HEK293 (cell line): ENCODE measurements at regions not wholly inside any gene's neighbourhood (a gene's known extent, or its start where the extent isn't known, plus 50 kb on each side); places are given as distances from the start of the nearest gene placed in this dataset.

Experiments
- CTCF ChIA-PET: fragments of 350-600 bp; formaldehyde crosslinking; extraction: SDS; loops from one replicate; lab custom pipeline; 2021; ENCODE audit warnings: antibody characterized with exemption; lab: Yijun Ruan, JAX
- POLR2A ChIA-PET: fragments of 300-600 bp; formaldehyde crosslinking; extraction: SDS; loops from one replicate; lab custom pipeline; 2020; ENCODE audit warnings: antibody characterized with exemption, inconsistent platforms; lab: Yijun Ruan, JAX
- H3K27ac ChIP-seq: fragments of 200-500 bp; sonication (Bioruptor generic); 2 replicates; pipeline ENCODE4 v1.5.1; 2014; ENCODE audit warnings: low read depth, low read length, control low read depth, inconsistent platforms; ENCODE audit errors: extremely low read depth
- H3K36me3 ChIP-seq, 2 experiments: fragments of 200-500 bp in 1 of 2; sonication (Bioruptor generic) in 1 of 2; 1 replicate in 1 of 2; 2 replicates in 1 of 2; pipeline ENCODE4 v1.5.1; 2014 to 2017; ENCODE audit warnings: inconsistent platforms in 2 of 2, low read length in 2 of 2; ENCODE audit not compliant: control insufficient read depth in 2 of 2, insufficient read depth in 1 of 2
- H3K4me1 ChIP-seq: fragments of 200-500 bp; sonication (Bioruptor generic); 2 replicates; pipeline ENCODE4 v1.5.1; 2014; ENCODE audit warnings: mild to moderate bottlenecking, low read length, inconsistent platforms; ENCODE audit not compliant: control insufficient read depth, insufficient read depth
- H3K4me3 ChIP-seq: 2 replicates; pipeline ENCODE4 v1.5.1; 2011; ENCODE audit warnings: low read depth, mild to moderate bottlenecking, control low read depth, low read length, moderate library complexity
- H3K9me3 ChIP-seq: fragments of 200-500 bp; sonication (Bioruptor generic); 2 replicates; pipeline ENCODE4 v1.5.1; 2014; ENCODE audit warnings: low read depth, low read length, inconsistent platforms; ENCODE audit not compliant: control insufficient read depth, insufficient read depth
- FEZF1 ChIP-seq: fragments of 450-650 bp; formaldehyde crosslinking; IDR thresholded peaks from 2 replicates; pipeline ENCODE4 v1.5.1; 2016; ENCODE audit warnings: missing biosample characterization, missing genetic modification characterization
- GLI2 ChIP-seq: fragments of 450-650 bp; formaldehyde crosslinking; IDR thresholded peaks from 2 replicates; pipeline ENCODE4; 2017; ENCODE audit warnings: missing biosample characterization, missing genetic modification characterization, low read depth, borderline replicate concordance
- IKZF3 ChIP-seq: fragments of 450-650 bp; IDR thresholded peaks from 2 replicates; pipeline ENCODE4 v1.5.0; 2018; ENCODE audit warnings: missing biosample characterization, mild to moderate bottlenecking, missing genetic modification characterization, moderate library complexity
- KLF9 ChIP-seq: fragments of 450-650 bp; formaldehyde crosslinking; IDR thresholded peaks from 2 replicates; pipeline ENCODE4 v1.5.1; 2016; ENCODE audit warnings: missing biosample characterization, missing genetic modification characterization, low read depth
- MZF1 ChIP-seq: fragments of 450-650 bp; formaldehyde crosslinking; IDR thresholded peaks from 2 replicates; pipeline ENCODE4 v1.5.1; 2017; ENCODE audit warnings: missing biosample characterization, missing genetic modification characterization, borderline replicate concordance
- SP7 ChIP-seq: fragments of 450-650 bp; formaldehyde crosslinking; IDR thresholded peaks from 2 replicates; pipeline ENCODE4 v1.5.1; 2016; ENCODE audit warnings: missing biosample characterization, missing genetic modification characterization
- TRIM28 ChIP-seq: IDR thresholded peaks from 2 replicates; pipeline ENCODE4 v1.6.1; 2011; ENCODE audit warnings: low read length, control low read depth, borderline replicate concordance
- ZBTB26 ChIP-seq: fragments of 450-650 bp; formaldehyde crosslinking; optimal IDR thresholded peaks from 2 replicates; pipeline ENCODE3; 2016; ENCODE audit warnings: missing biosample characterization, mild to moderate bottlenecking, missing genetic modification characterization
- ZBTB8A ChIP-seq: fragments of 450-650 bp; formaldehyde crosslinking; IDR thresholded peaks from 2 replicates; pipeline ENCODE4 v1.5.1; 2016; ENCODE audit warnings: missing biosample characterization, missing genetic modification characterization
- ZFHX2 ChIP-seq: fragments of 450-650 bp; formaldehyde crosslinking; conservative IDR thresholded peaks from 2 replicates; pipeline ENCODE4 v1.5.1; 2016; ENCODE audit warnings: missing biosample characterization, missing genetic modification characterization
- ZFP37 ChIP-seq: fragments of 450-650 bp; formaldehyde crosslinking; IDR thresholded peaks from 2 replicates; pipeline ENCODE4 v1.5.1; 2016; ENCODE audit warnings: missing biosample characterization, missing genetic modification characterization
- ZNF23 ChIP-seq: fragments of 450-650 bp; formaldehyde crosslinking; IDR thresholded peaks from 2 replicates; pipeline ENCODE4 v1.5.1; 2016; ENCODE audit warnings: missing biosample characterization, missing genetic modification characterization, borderline replicate concordance
- ZNF292 ChIP-seq: fragments of 450-650 bp; formaldehyde crosslinking; IDR thresholded peaks from 2 replicates; pipeline ENCODE4 v1.5.1; 2016; ENCODE audit warnings: low read depth, missing biosample characterization, missing genetic modification characterization, borderline replicate concordance
- ZNF302 ChIP-seq: fragments of 450-650 bp; formaldehyde crosslinking; IDR thresholded peaks from 2 replicates; pipeline ENCODE4 v1.5.1; 2016; ENCODE audit warnings: missing biosample characterization, missing genetic modification characterization, low read depth
- ZNF341 ChIP-seq: fragments of 450-650 bp; formaldehyde crosslinking; IDR thresholded peaks from 2 replicates; pipeline ENCODE4; 2016; ENCODE audit warnings: low read depth, missing biosample characterization, missing genetic modification characterization
- ZNF501 ChIP-seq: fragments of 450-650 bp; formaldehyde crosslinking; IDR thresholded peaks from 2 replicates; pipeline ENCODE4 v1.5.1; 2016; ENCODE audit warnings: missing biosample characterization, missing genetic modification characterization
- ZNF514 ChIP-seq: fragments of 450-650 bp; formaldehyde crosslinking; IDR thresholded peaks from 2 replicates; pipeline ENCODE4 v1.5.1; 2016; ENCODE audit warnings: missing biosample characterization, missing genetic modification characterization
- ZNF529 ChIP-seq: fragments of 450-650 bp; formaldehyde crosslinking; IDR thresholded peaks from 2 replicates; pipeline ENCODE4 v1.5.1; 2017; ENCODE audit warnings: missing genetic modification characterization, missing biosample characterization; ENCODE audit not compliant: insufficient replicate concordance
- ZNF544 ChIP-seq: fragments of 450-650 bp; formaldehyde crosslinking; IDR thresholded peaks from 2 replicates; pipeline ENCODE4 v1.5.0; 2017; ENCODE audit warnings: missing biosample characterization, missing genetic modification characterization
- ZNF626 ChIP-seq: fragments of 450-650 bp; sonication (Bioruptor Pico); formaldehyde crosslinking; IDR thresholded peaks from 2 replicates; pipeline ENCODE4 v1.5.1; 2018; ENCODE audit warnings: missing biosample characterization, missing genetic modification characterization, inconsistent platforms
- ZNF654 ChIP-seq: fragments of 450-650 bp; formaldehyde crosslinking; IDR thresholded peaks from 2 replicates; pipeline ENCODE4 v1.5.1; 2016; ENCODE audit warnings: low read depth, missing biosample characterization, missing genetic modification characterization
- ZNF776 ChIP-seq: fragments of 450-650 bp; formaldehyde crosslinking; IDR thresholded peaks from 2 replicates; pipeline ENCODE4 v1.5.0; 2017; ENCODE audit warnings: missing biosample characterization, missing genetic modification characterization, borderline replicate concordance
- ZNF837 ChIP-seq: fragments of 450-650 bp; formaldehyde crosslinking; IDR thresholded peaks from 2 replicates; pipeline ENCODE4 v1.5.1; 2016; ENCODE audit warnings: missing biosample characterization, missing genetic modification characterization
- ZSCAN18 ChIP-seq: fragments of 450-650 bp; formaldehyde crosslinking; IDR thresholded peaks from 2 replicates; pipeline ENCODE4 v1.5.1; 2016; ENCODE audit warnings: missing biosample characterization, missing genetic modification characterization
- ZSCAN30 ChIP-seq: fragments of 450-650 bp; IDR thresholded peaks from 2 replicates; pipeline ENCODE4 v1.5.1; 2018; ENCODE audit warnings: missing biosample characterization, mild to moderate bottlenecking, missing genetic modification characterization, moderate library complexity
- TF ChIP-seq, protein P1 (sequence below): fragments of 450-650 bp; formaldehyde crosslinking; IDR thresholded peaks from 2 replicates; pipeline ENCODE4 v1.5.1; 2016; ENCODE audit warnings: missing biosample characterization, missing genetic modification characterization
- TF ChIP-seq, protein P2 (sequence below): fragments of 450-650 bp; formaldehyde crosslinking; IDR thresholded peaks from 2 replicates; pipeline ENCODE4 v1.5.1; 2016; ENCODE audit warnings: missing biosample characterization, missing genetic modification characterization
- TF ChIP-seq, protein P3 (sequence below): fragments of 450-650 bp; formaldehyde crosslinking; IDR thresholded peaks from 2 replicates; pipeline ENCODE4 v1.5.1; 2017; ENCODE audit warnings: missing biosample characterization, missing genetic modification characterization

DNA sequence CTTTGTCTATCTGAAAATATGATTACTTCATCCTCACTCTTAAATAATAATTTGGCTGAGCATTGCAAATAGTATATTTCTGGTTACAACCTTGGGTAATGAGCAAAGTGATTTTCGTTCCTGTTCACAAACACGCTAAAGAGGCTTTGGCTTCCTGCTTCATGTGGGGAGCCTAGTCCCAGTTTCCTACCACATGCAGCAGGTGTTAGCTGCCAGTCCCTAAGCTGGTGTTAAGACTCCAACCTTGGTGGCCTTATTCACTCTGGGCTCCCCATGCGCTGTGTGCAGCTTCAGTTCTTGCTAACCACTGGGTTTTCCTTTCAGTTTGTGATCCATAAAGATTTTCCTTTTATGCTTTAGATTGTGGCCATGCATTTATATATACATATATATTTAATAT lies 56.7 kb upstream of the BARHL2 start:
- Histone ChIP-seq H3K4me1 (no peaks in the 10 kb centered on the region), H3K27ac (no peak overlapping the region), H3K36me3 (no peaks in the 10 kb centered on the region), H3K9me3 (no peaks in the 10 kb centered on the region), H3K4me3 (no peak overlapping the region)
- ChIA-PET CTCF (interaction anchor here (0.6 to 1.4 kb wide), 2 partner anchors 392 to 1564 kb away, joined by 3 to 4 read pairs; no protein-coding TSS in a partner anchor), POLR2A (no interaction called here)
- TF ChIP-seq ZNF776 (tag by site-specific recombination) (no peak), ZSCAN30 (no peak), KLF9 (no peak), ZBTB26 (tag by site-specific recombination) (no peak), ZNF514 (tag by site-specific recombination) (no peak), SP7 (tag by site-specific recombination) (no peak), FEZF1 (tag by site-specific recombination) (no peak), IKZF3 (tag by site-specific recombination) (no peak), ZFP37 (tag by site-specific recombination) (no peak), ZNF626 (no peak), ZNF501 (no peak), ZNF302 (tag by site-specific recombination) (no peak)
- TF ChIP-seq, protein P1, sequence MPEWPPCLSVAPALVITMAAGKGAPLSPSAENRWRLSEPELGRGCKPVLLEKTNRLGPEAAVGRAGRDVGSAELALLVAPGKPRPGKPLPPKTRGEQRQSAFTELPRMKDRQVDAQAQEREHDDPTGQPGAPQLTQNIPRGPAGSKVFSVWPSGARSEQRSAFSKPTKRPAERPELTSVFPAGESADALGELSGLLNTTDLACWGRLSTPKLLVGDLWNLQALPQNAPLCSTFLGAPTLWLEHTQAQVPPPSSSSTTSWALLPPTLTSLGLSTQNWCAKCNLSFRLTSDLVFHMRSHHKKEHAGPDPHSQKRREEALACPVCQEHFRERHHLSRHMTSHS (tag by site-specific recombination): no peak
- TF ChIP-seq, protein P2, sequence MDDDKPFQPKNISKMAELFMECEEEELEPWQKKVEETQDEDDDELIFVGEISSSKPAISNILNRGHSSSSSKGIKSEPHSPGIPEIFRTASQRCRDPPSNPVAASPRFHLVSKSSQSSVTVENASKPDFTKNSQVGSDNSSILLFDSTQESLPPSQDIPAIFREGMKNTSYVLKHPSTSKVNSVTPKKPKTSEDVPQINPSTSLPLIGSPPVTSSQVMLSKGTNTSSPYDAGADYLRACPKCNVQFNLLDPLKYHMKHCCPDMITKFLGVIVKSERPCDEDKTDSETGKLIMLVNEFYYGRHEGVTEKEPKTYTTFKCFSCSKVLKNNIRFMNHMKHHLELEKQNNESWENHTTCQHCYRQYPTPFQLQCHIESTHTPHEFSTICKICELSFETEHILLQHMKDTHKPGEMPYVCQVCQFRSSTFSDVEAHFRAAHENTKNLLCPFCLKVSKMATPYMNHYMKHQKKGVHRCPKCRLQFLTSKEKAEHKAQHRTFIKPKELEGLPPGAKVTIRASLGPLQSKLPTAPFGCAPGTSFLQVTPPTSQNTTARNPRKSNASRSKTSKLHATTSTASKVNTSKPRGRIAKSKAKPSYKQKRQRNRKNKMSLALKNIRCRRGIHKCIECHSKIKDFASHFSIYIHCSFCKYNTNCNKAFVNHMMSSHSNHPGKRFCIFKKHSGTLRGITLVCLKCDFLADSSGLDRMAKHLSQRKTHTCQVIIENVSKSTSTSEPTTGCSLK (tag by site-specific recombination): no peak
- TF ChIP-seq, protein P3, sequence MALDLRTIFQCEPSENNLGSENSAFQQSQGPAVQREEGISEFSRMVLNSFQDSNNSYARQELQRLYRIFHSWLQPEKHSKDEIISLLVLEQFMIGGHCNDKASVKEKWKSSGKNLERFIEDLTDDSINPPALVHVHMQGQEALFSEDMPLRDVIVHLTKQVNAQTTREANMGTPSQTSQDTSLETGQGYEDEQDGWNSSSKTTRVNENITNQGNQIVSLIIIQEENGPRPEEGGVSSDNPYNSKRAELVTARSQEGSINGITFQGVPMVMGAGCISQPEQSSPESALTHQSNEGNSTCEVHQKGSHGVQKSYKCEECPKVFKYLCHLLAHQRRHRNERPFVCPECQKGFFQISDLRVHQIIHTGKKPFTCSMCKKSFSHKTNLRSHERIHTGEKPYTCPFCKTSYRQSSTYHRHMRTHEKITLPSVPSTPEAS (tag by site-specific recombination): no peak

GRCh38 chr1:90768826-90769225 lies 51.7 kb upstream of the BARHL2 start:
- POLR2A ChIA-PET: no interaction called here
- TF ChIP-seq GLI2 (tag by site-specific recombination) (no peak), TRIM28 (no peak), ZSCAN18 (tag by site-specific recombination) (no peak), ZNF23 (tag by site-specific recombination) (no peak), ZFHX2 (tag by site-specific recombination) (no peak), ZNF837 (tag by site-specific recombination) (no peak), MZF1 (tag by site-specific recombination) (no peak), ZNF544 (tag by site-specific recombination) (no peak), ZBTB8A (tag by site-specific recombination) (no peak), ZNF654 (tag by site-specific recombination) (no peak), ZNF341 (tag by site-specific recombination) (no peak), ZNF292 (tag by site-specific recombination) (no peak), ZNF529 (tag by site-specific recombination) (no peak)

More at GRCh38 chr1:90768826-90769225, 51.7 kb upstream of the BARHL2 start:
- Histone ChIP-seq H3K36me3 (no peaks in the 10 kb centered on the region), H3K9me3 (no peaks in the 10 kb centered on the region), H3K4me3 (no peak overlapping the region), H3K4me1 (no peaks in the 10 kb centered on the region), H3K27ac (no peak overlapping the region)
- CTCF ChIA-PET: no interaction called here
